G401 (cell line): ENCODE measurements at regions not wholly inside any gene's neighbourhood (a gene's known extent, or its start where the extent isn't known, plus 50 kb on each side); places are given as distances from the start of the nearest gene placed in this dataset.

Experiments used
- DNase-seq: peaks from one replicate; pipeline ENCODE4 v3.0.0-alpha.2; 2015; ENCODE audit warnings: low spot score
- in situ Hi-C: cut with HindIII; loops from 2 replicates; pipeline ENCODE4 v1.10.0; 2016; ENCODE audit warnings: low sequenced_read_pairs, mixed read lengths

DNA sequence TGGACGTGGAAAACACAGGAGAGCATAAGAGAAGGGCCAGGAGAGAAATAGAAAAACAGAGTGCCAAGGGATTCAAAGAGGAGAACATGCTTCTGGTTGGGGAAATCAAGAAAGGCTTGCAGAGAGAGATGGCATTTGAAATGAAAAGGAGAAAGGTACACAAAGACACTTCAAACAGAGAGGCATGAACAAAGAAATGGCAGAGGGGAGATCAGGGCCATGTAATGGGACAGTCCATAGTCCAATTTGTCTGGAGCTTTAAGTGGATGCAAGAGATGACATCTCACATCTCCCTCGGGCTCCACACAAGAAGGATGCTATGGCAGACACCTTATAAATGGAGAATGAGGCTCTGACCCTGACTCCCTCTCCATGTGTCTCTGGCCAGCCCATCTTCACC lies 331.1 kb downstream of the MLLT3 start:
- in situ Hi-C loops, result no loop called here
- DNase-seq, result no peak

DNA sequence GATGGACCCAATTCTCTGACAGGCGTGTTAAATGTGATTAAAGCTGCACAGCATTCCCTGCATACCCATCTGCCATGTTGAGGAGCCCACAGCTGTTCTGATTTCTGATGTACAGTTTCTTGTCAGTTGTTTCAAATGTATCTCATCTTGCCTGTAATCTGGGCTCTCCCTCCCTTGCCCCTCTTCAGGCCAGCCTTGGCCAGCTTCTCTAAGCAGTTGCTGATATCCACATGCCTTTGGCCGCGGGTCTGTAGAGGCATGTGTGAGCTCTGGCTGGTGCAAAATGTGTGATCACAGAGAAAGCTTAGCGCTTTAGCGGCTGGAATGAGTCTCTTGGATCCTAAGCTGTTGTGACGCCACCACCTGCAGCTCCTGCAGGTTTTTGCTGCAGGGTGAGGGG lies 332.0 kb downstream of the MLLT3 start:
- peak; percentile 17 for DNase-seq
- in situ Hi-C loops, result no loop called here

DNA sequence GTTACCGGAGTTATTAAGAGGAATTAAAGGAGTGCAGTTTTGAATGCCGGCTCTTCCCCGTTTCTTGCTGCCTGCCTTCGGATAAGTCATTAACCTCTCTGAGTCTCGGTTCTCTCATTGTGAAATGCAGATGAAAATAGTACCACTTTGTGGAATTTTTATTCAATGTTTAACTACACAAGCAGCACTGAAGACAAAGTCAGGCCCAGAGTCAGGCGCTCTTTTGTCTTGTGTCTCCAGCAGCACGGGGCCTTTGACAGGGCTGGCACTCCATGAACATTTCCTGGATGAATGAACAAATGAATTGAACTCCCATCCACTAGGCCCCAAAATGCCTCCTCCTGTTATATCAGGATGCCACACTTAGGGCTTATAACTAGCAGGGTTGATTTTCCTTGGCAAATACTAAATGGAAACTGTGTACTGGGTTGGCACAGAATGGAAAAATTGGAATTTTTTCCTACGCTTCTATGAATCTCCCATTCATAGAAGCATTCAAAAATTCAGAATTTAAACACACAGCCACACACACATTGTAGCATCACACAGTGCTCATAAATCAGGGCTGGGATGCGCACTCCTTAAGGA lies 332.8 kb downstream of the MLLT3 start:
- no peak for DNase-seq
- in situ Hi-C loops, result no loop called here

- DNase-seq, result no peak
- in situ Hi-C loops, result no loop called here
These were observed 335.3 kb downstream of the MLLT3 start for GRCh38 chr9:20286969-20287368.

- DNase-seq, result no peak
- in situ Hi-C loops, result no loop called here
These were observed 336.1 kb downstream of the MLLT3 start for GRCh38 chr9:20286154-20286700.

- no peak for DNase-seq
- in situ Hi-C loops, result no loop called here
These were observed 337.6 kb downstream of the MLLT3 start for GRCh38 chr9:20284601-20285289.

DNA sequence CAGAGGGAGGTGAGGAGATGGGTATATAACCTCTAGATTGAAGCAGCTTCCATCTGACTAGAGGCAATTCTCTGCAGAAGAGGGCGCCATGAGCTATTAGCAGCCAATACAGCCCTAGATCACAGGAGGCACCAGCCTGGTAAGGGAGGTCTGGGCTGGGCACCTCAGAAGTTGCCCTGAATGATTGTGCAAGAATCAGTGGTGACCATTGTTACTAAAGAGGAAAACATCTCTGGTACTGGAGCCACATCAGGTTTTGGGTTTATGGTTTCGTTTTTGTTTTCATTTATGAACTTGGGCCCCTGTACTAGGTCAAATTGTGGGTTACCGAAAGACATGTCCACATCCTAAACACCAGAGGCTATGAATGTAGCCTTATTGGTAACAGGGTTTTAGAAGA lies 342.0 kb downstream of the MLLT3 start:
- in situ Hi-C loops, result no loop called here
- DNase-seq, result no peak

DNA sequence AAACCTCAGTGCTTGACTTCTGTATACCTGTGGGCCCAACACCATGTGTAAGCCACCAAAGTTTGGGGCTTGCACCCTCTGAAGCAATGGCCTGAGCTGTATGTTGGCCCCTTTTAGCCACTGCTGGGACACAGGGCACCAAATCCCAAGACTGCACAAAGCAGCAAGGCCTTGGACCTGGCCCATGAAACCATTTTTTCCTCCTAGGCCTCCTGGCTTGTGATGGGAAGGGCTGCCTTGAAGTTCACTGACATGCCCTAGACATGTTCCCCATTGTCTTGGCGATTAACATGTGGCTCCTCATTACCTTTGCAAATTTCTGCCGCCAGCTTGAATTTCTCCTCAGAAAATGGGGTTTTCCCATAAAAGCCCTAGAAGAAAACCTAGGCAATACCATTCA lies 345.5 kb downstream of the MLLT3 start:
- DNase-seq, result no peak

DNA sequence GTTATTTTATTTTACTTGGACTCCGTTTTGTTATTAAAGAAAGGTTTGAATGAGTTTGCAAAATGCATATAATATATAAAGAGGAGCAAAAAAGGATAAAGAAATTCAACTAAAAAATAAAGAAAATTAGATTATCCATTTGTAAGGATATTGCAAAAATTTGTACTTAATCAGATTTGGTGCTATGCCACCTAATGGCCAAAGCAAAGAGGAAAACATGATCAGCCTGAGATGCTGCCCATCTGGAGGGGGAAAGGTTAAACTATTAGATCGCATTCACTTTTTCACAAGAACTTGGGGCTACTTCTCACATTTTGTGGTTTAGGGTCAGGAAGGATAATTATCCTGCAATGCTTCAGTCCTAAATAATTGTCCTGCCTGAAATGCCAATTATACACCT lies 350.6 kb downstream of the MLLT3 start:
- DNase-seq, result no peak
- in situ Hi-C loops, result no loop called here

More for the DNA sequence above, 345.5 kb downstream of the MLLT3 start:
- in situ Hi-C loops, result no loop called here

- in situ Hi-C loops, result no loop called here
- no peak for DNase-seq
These were observed 351.2 kb downstream of the MLLT3 start for GRCh38 chr9:20271096-20271495.

DNA sequence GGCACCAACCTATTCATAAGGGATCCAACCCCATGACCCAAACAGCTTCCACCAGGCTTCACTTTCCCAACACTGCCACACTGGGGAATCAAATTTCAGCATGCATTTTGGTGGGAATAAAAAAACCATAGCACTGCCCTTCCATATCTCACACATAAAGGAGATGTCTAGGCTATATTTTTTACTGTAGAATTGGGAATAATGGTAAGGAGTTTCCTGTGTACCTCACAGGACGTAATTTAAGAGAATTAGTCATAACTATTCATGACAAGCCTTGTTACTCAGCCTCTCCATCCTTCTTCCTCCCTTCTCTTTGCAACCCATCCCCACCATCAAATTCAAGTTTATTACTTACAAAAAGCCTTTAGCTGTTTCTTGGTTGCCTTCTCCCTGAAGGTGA lies 352.1 kb downstream of the MLLT3 start:
- in situ Hi-C loops, result no loop called here
- no peak for DNase-seq

- no peak for DNase-seq
- in situ Hi-C loops, result no loop called here
These were observed 352.7 kb downstream of the MLLT3 start for GRCh38 chr9:20269620-20270019.

- in situ Hi-C loops, result no loop called here
- DNase-seq, result no peak
These were observed 357.4 kb downstream of the MLLT3 start for GRCh38 chr9:20264896-20265295.

DNA sequence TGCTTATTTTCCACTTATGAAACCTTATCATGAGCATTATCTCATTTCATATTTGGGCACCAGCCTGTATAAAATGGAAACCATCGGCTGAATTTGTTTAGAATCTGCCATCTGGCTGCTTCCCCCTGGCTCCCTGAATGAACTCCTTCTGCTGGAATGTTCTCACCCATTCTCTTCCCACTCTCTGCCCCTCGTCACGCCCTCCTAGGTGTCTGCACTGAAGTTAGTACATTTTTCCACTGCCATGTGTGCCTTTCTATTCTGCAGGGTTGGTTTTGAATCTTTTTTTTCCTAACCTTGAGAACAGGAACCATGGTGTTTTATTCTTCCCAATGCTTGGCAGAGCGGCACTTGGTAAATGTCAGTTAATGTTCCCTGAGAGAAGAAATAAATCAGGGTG lies 359.7 kb downstream of the MLLT3 start:
- in situ Hi-C loops, result no loop called here
- peak; percentile 6 for DNase-seq

GRCh38 chr9:20256284-20256948 lies 365.9 kb downstream of the MLLT3 start:
- in situ Hi-C loops, result no loop called here
- no peak for DNase-seq

DNA sequence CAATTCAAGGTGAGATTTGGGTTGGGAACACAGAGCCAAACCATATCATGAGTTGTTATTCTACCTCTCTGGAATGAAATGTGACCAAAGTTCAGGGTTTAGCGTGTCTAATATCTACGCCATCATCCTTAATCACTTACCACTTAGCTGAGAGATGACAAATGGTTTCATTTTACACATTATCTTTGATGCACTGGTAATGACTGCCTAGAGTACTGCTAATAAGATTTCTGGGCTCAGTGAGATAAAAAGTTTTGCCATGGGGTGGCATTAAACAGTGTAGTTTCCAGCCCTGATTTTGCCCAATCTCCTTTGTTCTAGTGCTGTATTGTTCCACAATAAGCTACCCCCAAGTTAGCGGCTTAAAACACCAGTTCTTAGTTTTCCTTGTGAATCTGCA lies 367.2 kb downstream of the MLLT3 start:
- in situ Hi-C loops, result no loop called here
- no peak for DNase-seq

DNA sequence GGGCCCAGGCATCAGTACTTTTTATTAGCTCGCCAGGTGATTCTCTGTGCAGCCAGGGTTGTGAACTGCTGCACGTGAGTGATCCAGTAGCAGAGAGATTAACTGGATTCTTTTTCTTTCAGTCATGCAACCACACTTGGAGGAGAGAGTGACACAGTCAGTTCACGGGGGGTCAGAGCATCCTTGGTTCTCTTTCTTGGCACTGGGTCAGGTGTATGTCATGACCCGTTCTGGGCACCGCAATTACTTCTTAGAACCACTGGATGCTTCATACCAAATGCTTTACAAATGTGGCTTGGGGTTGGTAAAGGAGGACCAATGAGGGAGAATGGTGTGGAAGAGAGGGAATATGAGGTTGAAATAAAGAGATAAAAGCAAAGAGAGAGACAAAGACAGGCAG lies 368.7 kb downstream of the MLLT3 start:
- in situ Hi-C loops, result no loop called here
- no peak for DNase-seq

DNA sequence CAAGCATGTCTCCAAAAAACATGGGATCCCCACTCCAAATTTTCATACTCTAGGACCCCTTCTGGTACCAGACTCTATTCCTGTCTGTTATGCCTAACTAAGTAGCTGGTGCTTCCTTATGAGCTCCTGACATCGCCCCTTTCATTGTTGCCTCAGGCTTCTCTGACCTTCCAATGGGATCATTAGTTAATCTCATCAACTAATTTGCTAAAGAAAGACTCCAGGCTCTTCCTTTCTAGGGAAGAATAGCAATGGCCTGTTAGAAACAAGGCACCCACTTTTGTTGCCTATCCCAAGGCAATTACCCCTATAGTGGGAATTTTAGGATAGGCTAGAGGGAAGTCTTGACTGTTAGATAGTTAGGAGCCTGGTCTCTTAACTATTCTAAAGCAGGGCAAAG lies 369.5 kb downstream of the MLLT3 start:
- in situ Hi-C loops, result no loop called here
- DNase-seq, result no peak

DNA sequence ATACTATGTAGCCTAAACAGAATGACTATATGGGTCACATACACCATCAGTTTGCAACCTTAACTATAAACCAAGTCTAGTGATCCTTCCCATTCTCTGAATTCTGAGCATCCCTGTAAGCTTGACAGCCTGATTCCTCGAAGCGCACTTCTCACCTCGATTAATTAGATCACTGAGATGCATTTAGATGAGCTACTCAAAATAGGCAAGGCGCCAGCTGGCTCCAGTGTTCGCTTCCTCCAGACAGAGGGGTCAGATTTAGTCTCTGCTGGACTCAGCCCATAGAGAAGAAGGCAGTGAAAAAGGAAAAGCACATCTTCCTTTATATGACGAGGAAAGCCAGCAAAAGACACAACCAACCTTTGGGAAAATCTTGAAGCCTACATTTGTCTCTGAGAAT lies 371.5 kb downstream of the MLLT3 start:
- no peak for DNase-seq

DNA sequence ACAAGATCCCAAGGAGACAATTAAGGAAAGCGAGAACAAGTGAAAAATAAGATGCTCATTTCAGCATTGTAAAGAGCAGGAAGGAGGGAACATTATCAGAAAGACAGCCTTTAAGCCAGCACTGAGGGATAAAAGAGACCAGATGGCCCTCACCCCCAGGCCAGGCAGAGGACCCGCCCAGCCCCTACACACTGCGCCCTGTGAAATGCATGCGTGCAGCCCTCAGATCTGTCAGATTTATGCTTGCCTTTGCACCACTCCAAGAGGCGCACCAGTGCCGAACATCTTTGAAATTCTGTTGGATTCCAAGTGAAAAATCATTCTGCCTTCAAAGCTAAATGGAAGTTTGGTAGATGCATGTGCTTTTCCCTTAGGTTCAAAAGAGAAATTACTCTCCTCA lies 378.0 kb downstream of the MLLT3 start:
- DNase-seq, result no peak
- in situ Hi-C loops, result no loop called here

More for the DNA sequence above, 371.5 kb downstream of the MLLT3 start:
- in situ Hi-C loops, result no loop called here

DNA sequence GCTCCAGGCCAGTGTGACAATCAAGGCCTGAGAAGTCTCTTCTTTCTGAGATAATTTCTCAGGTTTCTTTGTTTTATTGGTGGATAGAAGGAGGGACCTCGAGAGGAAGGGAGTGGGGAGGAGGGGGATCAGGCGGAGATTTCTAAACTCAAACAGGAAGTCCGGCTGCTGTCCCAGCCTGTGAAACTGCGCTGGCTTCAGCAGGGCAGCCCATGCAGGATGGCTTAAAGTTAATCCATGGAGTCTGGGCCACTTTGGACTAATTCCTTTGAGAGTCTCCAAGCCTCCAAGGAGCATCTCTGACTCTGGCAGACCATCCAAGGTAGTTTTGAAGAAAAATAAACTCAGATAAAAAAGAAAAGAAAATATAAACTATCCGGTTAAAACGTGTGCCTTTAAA lies 378.5 kb downstream of the MLLT3 start:
- no peak for DNase-seq
- in situ Hi-C loops, result no loop called here
